ENCODE measurements at regions not wholly inside any gene's neighbourhood (a gene's known extent, or its start where the extent isn't known, plus 50 kb on each side); places are given as distances from the start of the nearest gene placed in this dataset.

DNA sequence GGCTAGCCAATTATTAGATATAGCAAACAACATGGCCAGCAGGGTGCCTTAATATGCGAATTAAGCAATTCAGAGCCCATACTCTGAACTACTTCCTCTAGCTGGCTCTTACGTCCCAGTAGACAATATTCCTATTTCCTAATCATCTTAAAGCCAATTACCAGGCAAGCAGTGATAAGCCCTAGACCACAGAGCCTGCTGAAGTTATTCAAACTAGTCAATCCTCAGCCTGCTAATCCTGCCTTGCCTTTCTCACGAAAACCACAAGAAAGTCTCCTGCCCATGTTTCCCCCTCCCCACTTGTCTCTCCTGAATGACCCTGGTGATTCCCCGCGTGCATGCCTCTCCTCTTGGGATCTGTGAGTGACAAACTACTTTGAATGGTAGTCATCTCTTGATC is 86.8 kb upstream of the CACNA2D1 start:
- DNase-seq (ENCODE audit: low read depth) (peak; percentile 75), FAIRE-seq (no peak)
- Mint-ChIP-seq H3K27ac (ENCODE audit: unreplicated experiment) (peak overlapping the region; percentile 82), H3K27me3 (ENCODE audit: low read depth, unreplicated experiment) (no peaks in the 10 kb centered on the region), H3K36me3 (ENCODE audit: low read depth, unreplicated experiment) (no peaks in the 10 kb centered on the region), H3K4me1 (ENCODE audit: low read depth, unreplicated experiment) (peaks cover 40% of the 10 kb centered on the region), H3K9me3 (ENCODE audit: unreplicated experiment) (no peaks in the 10 kb centered on the region), H3K4me3 (ENCODE audit: unreplicated experiment) (no peak overlapping the region)
- H3K9ac ChIP-seq (ENCODE audit: low read length): no peak overlapping the region
- H4K20me1 ChIP-seq (ENCODE audit: insufficient read depth, low read length): no peaks in the 10 kb centered on the region
- no peaks in the 10 kb centered on the region for H3K27me3 ChIP-seq (ENCODE audit: insufficient read depth, low read length)
- H3K9me3 ChIP-seq (ENCODE audit: insufficient read depth, low read depth, low read length): no peaks in the 10 kb centered on the region
- H3K36me3 ChIP-seq (ENCODE audit: insufficient read depth, low read length): no peaks in the 10 kb centered on the region
- H3K4me2 ChIP-seq (ENCODE audit: low read length): no peak overlapping the region
- H3K4me1 ChIP-seq (ENCODE audit: insufficient read depth, low read length): peaks cover 25% of the 10 kb centered on the region
- peak overlapping the region; percentile 43 for H3K27ac ChIP-seq (ENCODE audit: low read depth, low read length)
- no peak for TF ChIP-seq EZH2 (IDR thresholded peaks at IDR 0.05; ENCODE audit: insufficient read depth, low read length)
- TF ChIP-seq, protein P1, sequence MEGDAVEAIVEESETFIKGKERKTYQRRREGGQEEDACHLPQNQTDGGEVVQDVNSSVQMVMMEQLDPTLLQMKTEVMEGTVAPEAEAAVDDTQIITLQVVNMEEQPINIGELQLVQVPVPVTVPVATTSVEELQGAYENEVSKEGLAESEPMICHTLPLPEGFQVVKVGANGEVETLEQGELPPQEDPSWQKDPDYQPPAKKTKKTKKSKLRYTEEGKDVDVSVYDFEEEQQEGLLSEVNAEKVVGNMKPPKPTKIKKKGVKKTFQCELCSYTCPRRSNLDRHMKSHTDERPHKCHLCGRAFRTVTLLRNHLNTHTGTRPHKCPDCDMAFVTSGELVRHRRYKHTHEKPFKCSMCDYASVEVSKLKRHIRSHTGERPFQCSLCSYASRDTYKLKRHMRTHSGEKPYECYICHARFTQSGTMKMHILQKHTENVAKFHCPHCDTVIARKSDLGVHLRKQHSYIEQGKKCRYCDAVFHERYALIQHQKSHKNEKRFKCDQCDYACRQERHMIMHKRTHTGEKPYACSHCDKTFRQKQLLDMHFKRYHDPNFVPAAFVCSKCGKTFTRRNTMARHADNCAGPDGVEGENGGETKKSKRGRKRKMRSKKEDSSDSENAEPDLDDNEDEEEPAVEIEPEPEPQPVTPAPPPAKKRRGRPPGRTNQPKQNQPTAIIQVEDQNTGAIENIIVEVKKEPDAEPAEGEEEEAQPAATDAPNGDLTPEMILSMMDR (IDR thresholded peaks at IDR 0.05; ENCODE audit: insufficient read depth, low read depth, low read length): no peak
- no peaks in the 10 kb centered on the region for H3K79me2 ChIP-seq (ENCODE audit: insufficient read depth, low read length)
- H2AFZ ChIP-seq (ENCODE audit: low read depth, low read length): no peak overlapping the region
- H3K4me3 ChIP-seq (ENCODE audit: insufficient read depth, low read depth, low read length): no peak overlapping the region

DNA sequence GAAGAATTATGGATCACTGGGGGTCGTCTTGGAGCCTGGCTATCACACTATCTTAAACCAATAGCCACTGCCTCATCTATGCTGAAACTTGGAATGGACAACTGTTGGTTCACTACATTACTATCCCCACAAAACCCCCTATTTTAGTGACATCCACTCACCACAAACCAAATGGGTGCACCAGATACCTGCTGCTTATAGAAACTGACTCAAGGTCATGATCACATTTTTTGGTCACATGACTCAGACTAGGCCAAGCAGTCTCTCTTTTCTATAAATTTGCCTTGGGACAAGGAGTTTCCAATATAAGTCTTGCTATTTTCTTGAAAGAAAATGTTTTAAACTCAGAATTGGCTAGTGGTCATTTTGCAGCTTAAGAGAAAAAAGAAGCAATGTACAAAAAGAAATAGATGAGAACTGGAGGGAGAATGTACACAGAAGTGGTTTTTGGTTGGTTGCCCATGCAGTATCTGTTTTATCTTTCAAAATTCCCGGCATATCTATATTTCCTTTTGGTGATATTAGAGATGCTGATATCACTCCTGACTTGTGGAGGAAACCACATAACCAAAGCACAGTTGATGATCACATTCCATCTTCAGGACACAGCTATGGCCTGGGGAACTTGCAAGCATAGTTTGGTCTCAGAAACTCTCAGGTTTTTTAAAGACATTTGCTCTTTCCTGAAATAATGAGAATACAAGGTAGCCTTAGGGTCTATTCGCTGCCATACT is 85.2 kb upstream of the CACNA2D1 start:
- Histone ChIP-seq H3K27ac (ENCODE audit: low read depth, low read length) (peak overlapping the region; percentile 55), H2AFZ (ENCODE audit: low read depth, low read length) (no peak overlapping the region), H3K9ac (ENCODE audit: low read length) (no peak overlapping the region), H3K4me1 (ENCODE audit: insufficient read depth, low read length) (peaks cover 25% of the 10 kb centered on the region), H3K4me3 (ENCODE audit: insufficient read depth, low read depth, low read length) (peak overlapping the region; percentile 3), H4K20me1 (ENCODE audit: insufficient read depth, low read length) (no peaks in the 10 kb centered on the region), H3K9me3 (ENCODE audit: insufficient read depth, low read depth, low read length) (no peaks in the 10 kb centered on the region), H3K4me2 (ENCODE audit: low read length) (peak overlapping the region; percentile 33), H3K79me2 (ENCODE audit: insufficient read depth, low read length) (no peaks in the 10 kb centered on the region), H3K36me3 (ENCODE audit: insufficient read depth, low read length) (no peaks in the 10 kb centered on the region), H3K27me3 (ENCODE audit: insufficient read depth, low read length) (no peaks in the 10 kb centered on the region)
- TF ChIP-seq EZH2 (IDR thresholded peaks at IDR 0.05; ENCODE audit: insufficient read depth, low read length): no peak
- TF ChIP-seq, protein P1 (IDR thresholded peaks at IDR 0.05; ENCODE audit: insufficient read depth, low read depth, low read length): no peak
- FAIRE-seq (peak; percentile 87), DNase-seq (ENCODE audit: low read depth) (peak; percentile 82)
- Mint-ChIP-seq H3K27ac (ENCODE audit: unreplicated experiment) (peak overlapping the region; percentile 73), H3K4me1 (ENCODE audit: low read depth, unreplicated experiment) (peaks cover 40% of the 10 kb centered on the region), H3K9me3 (ENCODE audit: unreplicated experiment) (no peaks in the 10 kb centered on the region), H3K27me3 (ENCODE audit: low read depth, unreplicated experiment) (no peaks in the 10 kb centered on the region), H3K36me3 (ENCODE audit: low read depth, unreplicated experiment) (no peaks in the 10 kb centered on the region), H3K4me3 (ENCODE audit: unreplicated experiment) (no peak overlapping the region)

DNA sequence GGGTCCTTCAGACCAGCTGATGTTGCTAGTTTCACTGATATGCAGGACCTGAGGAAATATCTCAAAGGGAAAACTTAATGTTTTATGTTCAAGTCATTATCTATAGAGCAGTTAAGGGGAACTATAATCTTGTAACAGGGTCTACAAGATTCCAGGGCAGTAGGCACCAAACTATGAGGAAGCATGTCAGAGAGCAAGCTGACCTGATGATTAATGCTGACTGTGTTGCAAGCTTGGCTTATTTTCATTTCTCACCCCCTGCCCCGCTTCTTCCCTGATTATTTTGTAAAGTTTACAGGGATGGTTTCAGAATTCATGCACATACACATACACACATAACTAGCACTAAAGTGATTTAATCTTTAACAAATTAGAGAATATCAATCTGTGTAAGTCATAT is 84.3 kb upstream of the CACNA2D1 start:
- DNase-seq (ENCODE audit: low read depth): peak; percentile 46
- Histone ChIP-seq H2AFZ (ENCODE audit: low read depth, low read length) (no peak overlapping the region), H3K4me1 (ENCODE audit: insufficient read depth, low read length) (peaks cover 25% of the 10 kb centered on the region), H3K9ac (ENCODE audit: low read length) (no peak overlapping the region), H3K27me3 (ENCODE audit: insufficient read depth, low read length) (no peaks in the 10 kb centered on the region), H3K79me2 (ENCODE audit: insufficient read depth, low read length) (no peaks in the 10 kb centered on the region), H3K4me3 (ENCODE audit: insufficient read depth, low read depth, low read length) (no peak overlapping the region), H3K9me3 (ENCODE audit: insufficient read depth, low read depth, low read length) (no peaks in the 10 kb centered on the region), H3K27ac (ENCODE audit: low read depth, low read length) (peak overlapping the region; percentile 55), H4K20me1 (ENCODE audit: insufficient read depth, low read length) (no peaks in the 10 kb centered on the region), H3K4me2 (ENCODE audit: low read length) (peak overlapping the region; percentile 33), H3K36me3 (ENCODE audit: insufficient read depth, low read length) (no peaks in the 10 kb centered on the region)
- no peak for FAIRE-seq
- Mint-ChIP-seq H3K9me3 (ENCODE audit: unreplicated experiment) (no peaks in the 10 kb centered on the region), H3K4me3 (ENCODE audit: unreplicated experiment) (no peak overlapping the region), H3K4me1 (ENCODE audit: low read depth, unreplicated experiment) (peaks cover 40% of the 10 kb centered on the region), H3K27me3 (ENCODE audit: low read depth, unreplicated experiment) (no peaks in the 10 kb centered on the region), H3K36me3 (ENCODE audit: low read depth, unreplicated experiment) (no peaks in the 10 kb centered on the region), H3K27ac (ENCODE audit: unreplicated experiment) (peak overlapping the region; percentile 49)
- TF ChIP-seq EZH2 (IDR thresholded peaks at IDR 0.05; ENCODE audit: insufficient read depth, low read length): no peak
- TF ChIP-seq, protein P1 (IDR thresholded peaks at IDR 0.05; ENCODE audit: insufficient read depth, low read depth, low read length): no peak
